Osteoblast (primary cell): ENCODE measurements at regions not wholly inside any gene's neighbourhood (a gene's known extent, or its start where the extent isn't known, plus 50 kb on each side); places are given as distances from the start of the nearest gene placed in this dataset.

Experiments used
- DNase-seq: peaks from one replicate; pipeline ENCODE4 v3.0.0; 2011; ENCODE audit warnings: low spot score, mixed read lengths; ENCODE audit not compliant: insufficient read length; ENCODE audit errors: missing footprints
- H2AFZ ChIP-seq: 2 replicates; pipeline ENCODE4 v1.6.0; 2011; ENCODE audit warnings: mild to moderate bottlenecking, low read length
- H3K27ac ChIP-seq: 2 replicates; pipeline ENCODE4 v1.5.1; 2011; ENCODE audit warnings: mild to moderate bottlenecking, low read depth, low read length, moderate library complexity
- H3K27me3 ChIP-seq: 2 replicates; pipeline ENCODE4 v1.6.0; 2012; ENCODE audit warnings: mild to moderate bottlenecking, control low read depth, inconsistent platforms, low read length, moderate library complexity; ENCODE audit not compliant: insufficient read depth
- H3K36me3 ChIP-seq: 2 replicates; pipeline ENCODE4 v1.5.1; 2011; ENCODE audit warnings: mild to moderate bottlenecking, low read length, control low read depth, moderate library complexity; ENCODE audit not compliant: insufficient read depth
- H3K4me1 ChIP-seq: 2 replicates; pipeline ENCODE4 v1.5.1; 2011; ENCODE audit warnings: mild to moderate bottlenecking, low read length, control low read depth, moderate library complexity; ENCODE audit not compliant: insufficient read depth
- H3K4me2 ChIP-seq: 2 replicates; pipeline ENCODE4 v1.6.0; 2011; ENCODE audit warnings: mild to moderate bottlenecking, low read length; ENCODE audit not compliant: insufficient read depth
- H3K4me3 ChIP-seq: fragments of 200-600 bp; sonication (generic); 3 replicates; pipeline ENCODE4 v1.5.1; 2012; ENCODE audit warnings: mild to moderate bottlenecking, low read length, inconsistent platforms; ENCODE audit not compliant: insufficient read depth
- H3K79me2 ChIP-seq: 2 replicates; pipeline ENCODE4 v1.6.0; 2012; ENCODE audit warnings: mild to moderate bottlenecking, low read length, control low read depth, inconsistent platforms; ENCODE audit not compliant: insufficient read depth
- H3K9me3 ChIP-seq: 2 replicates; pipeline ENCODE4 v1.5.1; 2011; ENCODE audit warnings: low read depth, low read length, control low read depth
- H4K20me1 ChIP-seq: 2 replicates; pipeline ENCODE4 v1.6.0; 2012; ENCODE audit warnings: mild to moderate bottlenecking, low read length, control low read depth; ENCODE audit not compliant: insufficient read depth
- CTCF ChIP-seq: IDR thresholded peaks from 2 replicates; pipeline ENCODE4 v1.5.1; 2011; ENCODE audit warnings: mild to moderate bottlenecking, low read depth, low read length, moderate library complexity; ENCODE audit errors: extremely low read depth

DNA sequence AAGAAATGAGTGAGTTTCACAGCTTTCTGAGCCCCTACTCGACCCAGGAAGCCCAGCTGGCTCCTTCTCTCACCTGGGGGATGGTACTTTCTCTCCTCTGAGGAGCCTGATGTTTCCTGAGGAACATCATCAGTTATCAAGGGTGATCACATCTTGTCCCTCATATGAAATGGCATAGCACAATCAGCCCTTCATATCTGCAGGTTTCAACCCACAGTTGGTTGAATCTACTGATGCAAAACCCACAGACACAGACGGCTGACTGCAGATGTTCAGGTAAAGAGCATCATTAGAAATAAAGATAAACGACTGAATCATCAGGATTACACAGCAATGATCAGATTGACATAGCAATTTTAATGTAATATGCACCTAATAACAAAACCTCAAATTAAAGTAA is 93.6 kb upstream of the OSTN start:
- Histone ChIP-seq H3K9me3 (no peaks in the 10 kb centered on the region), H3K27ac (no peak overlapping the region), H3K4me2 (no peak overlapping the region), H3K4me3 (no peak overlapping the region), H2AFZ (no peak overlapping the region), H3K4me1 (no peaks in the 10 kb centered on the region), H3K27me3 (no peaks in the 10 kb centered on the region), H4K20me1 (no peaks in the 10 kb centered on the region), H3K36me3 (no peaks in the 10 kb centered on the region), H3K79me2 (no peaks in the 10 kb centered on the region)
- no peak for DNase-seq
- TF ChIP-seq CTCF = no peak

- no peaks in the 10 kb centered on the region for H3K27me3 ChIP-seq
- no peaks in the 10 kb centered on the region for H3K9me3 ChIP-seq
- no peak overlapping the region for H3K4me3 ChIP-seq
- no peaks in the 10 kb centered on the region for H4K20me1 ChIP-seq
- H3K36me3 ChIP-seq = no peaks in the 10 kb centered on the region
- TF ChIP-seq CTCF = no peak
- peak overlapping the region; percentile 25 for H2AFZ ChIP-seq
- no peak overlapping the region for H3K4me2 ChIP-seq
- no peak overlapping the region for H3K27ac ChIP-seq
- DNase-seq = no peak
- no peaks in the 10 kb centered on the region for H3K79me2 ChIP-seq
- peaks cover 3% of the 10 kb centered on the region for H3K4me1 ChIP-seq
These were observed 98.5 kb upstream of the OSTN start for GRCh38 chr3:191100516-191100915.

DNA sequence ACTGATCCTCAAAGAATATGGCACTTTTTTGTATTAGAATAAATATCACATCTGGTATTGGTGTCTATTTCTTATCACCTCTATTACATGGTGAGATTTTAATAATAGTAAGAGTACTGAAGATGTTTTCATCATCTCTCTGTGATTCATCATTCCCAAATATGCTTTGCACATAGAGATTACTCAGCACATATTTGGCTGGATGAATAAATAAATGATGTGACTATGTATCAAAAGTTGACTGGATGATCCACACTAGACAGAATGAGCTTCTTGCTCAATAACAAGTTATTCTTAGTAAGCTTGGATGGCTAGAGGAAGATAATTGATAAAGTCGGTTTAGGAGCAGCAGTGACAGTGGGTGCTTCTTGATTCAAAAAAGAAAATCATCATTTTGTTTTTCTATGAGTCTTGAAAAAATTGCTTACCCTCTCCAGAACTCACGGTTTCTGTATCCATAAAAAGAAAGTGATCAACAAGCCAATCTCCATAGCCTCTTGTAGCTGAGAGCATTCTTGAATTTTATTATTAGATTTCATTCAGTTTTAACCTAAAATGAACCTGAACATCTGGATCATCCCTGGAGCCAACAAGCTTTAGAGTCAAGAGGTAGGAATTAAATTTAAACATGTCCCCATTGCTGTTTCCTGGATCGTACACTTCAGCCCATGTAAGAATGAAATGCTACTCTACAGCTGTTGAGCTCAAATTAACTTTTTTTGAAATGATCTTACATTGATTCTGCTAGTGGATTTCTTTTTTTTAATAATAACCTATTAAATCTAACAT is 104.8 kb upstream of the OSTN start:
- no peaks in the 10 kb centered on the region for H3K9me3 ChIP-seq
- H3K4me2 ChIP-seq = peak overlapping the region; percentile 75
- no peak overlapping the region for H2AFZ ChIP-seq
- TF ChIP-seq CTCF = no peak
- no peaks in the 10 kb centered on the region for H3K79me2 ChIP-seq
- H3K4me3 ChIP-seq = peak overlapping the region; percentile 9
- peak; percentile 52 for DNase-seq
- H3K27me3 ChIP-seq = no peaks in the 10 kb centered on the region
- peak overlapping the region; percentile 81 for H3K27ac ChIP-seq
- H3K36me3 ChIP-seq = no peaks in the 10 kb centered on the region
- no peaks in the 10 kb centered on the region for H4K20me1 ChIP-seq
- H3K4me1 ChIP-seq = peaks cover 15% of the 10 kb centered on the region

- H3K79me2 ChIP-seq = no peaks in the 10 kb centered on the region
- TF ChIP-seq CTCF = no peak
- peak; percentile 68 for DNase-seq
- H3K4me1 ChIP-seq = peaks cover 9% of the 10 kb centered on the region
- no peaks in the 10 kb centered on the region for H3K36me3 ChIP-seq
- H3K4me2 ChIP-seq = no peak overlapping the region
- no peaks in the 10 kb centered on the region for H4K20me1 ChIP-seq
- no peak overlapping the region for H2AFZ ChIP-seq
- no peak overlapping the region for H3K4me3 ChIP-seq
- no peaks in the 10 kb centered on the region for H3K27me3 ChIP-seq
- H3K27ac ChIP-seq = no peak overlapping the region
- no peaks in the 10 kb centered on the region for H3K9me3 ChIP-seq
These were observed 111.7 kb upstream of the OSTN start for GRCh38 chr3:191087391-191087790.
